HG02870 (cell line): ENCODE measurements at regions not wholly inside any gene's neighbourhood (a gene's known extent, or its start where the extent isn't known, plus 50 kb on each side); places are given as distances from the start of the nearest gene placed in this dataset.

Experiments used
- ATAC-seq: cut with Tn5 transposase; IDR thresholded peaks from one replicate; pipeline ENCODE4 v1.9.1; 2021; ENCODE audit warnings: mild to moderate bottlenecking, moderate library complexity; ENCODE audit not compliant: unreplicated experiment

DNA sequence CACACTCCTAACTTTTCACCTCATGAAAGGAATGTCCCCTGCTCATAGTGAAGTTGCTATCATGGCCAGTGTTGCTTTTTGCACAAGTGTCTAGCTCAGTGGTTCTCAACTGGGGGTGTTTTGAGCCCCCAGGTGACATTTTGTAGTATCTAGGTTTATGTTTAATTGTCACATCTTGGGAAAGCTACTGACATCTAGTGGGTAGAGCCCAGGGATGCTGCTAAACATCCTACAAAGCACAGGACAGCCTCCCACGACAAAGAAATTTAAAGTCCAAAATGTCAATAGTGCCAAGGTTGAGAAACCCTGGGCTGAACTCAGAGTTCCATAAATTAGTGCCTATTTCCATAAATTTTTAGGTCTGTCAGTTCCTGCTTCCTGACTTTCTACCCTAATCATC is 70.7 kb upstream of the HCCS start:
- ATAC-seq, result no peak

DNA sequence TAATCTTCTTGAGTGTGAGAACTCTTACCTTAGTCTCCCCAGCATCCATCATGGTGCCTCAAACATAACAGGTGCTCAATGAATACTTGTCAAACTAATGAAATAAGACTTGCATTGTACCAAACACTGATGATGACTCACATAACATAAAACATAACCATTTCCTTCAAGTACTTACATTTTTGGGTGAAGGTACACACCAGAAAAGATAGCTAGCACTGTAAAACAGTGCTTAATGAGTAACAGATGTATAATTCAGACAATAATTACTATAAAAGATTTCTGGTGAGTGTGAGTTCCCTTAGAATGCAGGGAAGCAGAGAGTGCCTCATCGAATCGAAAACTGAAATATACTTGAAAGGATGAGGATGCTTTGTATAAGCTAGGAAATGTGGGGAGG is 70.1 kb upstream of the HCCS start:
- ATAC-seq, result no peak

DNA sequence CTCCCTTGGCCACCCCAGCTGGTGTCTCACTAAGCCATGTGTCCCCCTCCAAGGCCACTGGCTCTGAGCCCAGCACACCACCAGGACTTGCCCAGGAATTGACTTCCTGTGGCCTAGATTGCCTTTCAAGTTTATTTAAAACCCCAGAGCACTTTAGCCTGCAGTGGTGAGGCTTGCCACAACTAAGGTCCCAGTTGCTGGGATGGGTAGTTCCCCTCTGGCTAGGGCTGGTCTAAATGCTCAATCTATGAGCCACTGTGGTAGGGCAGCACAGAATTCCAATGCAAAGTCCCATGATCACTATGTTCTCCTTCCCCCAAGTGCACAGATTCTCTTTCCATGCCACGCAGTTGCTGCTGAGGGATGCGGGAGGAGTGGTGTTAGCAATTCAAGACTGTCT is 61.1 kb upstream of the HCCS start:
- ATAC-seq, result no peak

DNA sequence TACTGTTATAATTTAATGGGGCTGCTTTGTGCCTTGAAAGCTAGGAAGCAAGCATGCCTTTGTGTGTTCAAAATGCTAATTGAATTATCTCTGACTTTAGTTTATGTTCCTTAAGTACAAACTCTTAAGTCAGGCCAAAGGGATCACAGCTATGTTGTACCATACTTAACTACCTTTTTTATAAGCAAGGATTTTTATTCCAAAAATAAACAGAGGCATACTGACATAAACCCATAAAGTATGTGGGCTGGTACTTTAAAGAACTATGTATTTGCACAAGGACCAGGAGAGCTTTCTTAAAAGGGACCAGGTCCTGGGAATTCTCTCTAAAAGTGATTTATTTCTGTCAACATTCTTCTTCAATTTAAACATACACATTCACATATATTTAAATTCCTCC is 57.8 kb upstream of the HCCS start:
- no peak for ATAC-seq

DNA sequence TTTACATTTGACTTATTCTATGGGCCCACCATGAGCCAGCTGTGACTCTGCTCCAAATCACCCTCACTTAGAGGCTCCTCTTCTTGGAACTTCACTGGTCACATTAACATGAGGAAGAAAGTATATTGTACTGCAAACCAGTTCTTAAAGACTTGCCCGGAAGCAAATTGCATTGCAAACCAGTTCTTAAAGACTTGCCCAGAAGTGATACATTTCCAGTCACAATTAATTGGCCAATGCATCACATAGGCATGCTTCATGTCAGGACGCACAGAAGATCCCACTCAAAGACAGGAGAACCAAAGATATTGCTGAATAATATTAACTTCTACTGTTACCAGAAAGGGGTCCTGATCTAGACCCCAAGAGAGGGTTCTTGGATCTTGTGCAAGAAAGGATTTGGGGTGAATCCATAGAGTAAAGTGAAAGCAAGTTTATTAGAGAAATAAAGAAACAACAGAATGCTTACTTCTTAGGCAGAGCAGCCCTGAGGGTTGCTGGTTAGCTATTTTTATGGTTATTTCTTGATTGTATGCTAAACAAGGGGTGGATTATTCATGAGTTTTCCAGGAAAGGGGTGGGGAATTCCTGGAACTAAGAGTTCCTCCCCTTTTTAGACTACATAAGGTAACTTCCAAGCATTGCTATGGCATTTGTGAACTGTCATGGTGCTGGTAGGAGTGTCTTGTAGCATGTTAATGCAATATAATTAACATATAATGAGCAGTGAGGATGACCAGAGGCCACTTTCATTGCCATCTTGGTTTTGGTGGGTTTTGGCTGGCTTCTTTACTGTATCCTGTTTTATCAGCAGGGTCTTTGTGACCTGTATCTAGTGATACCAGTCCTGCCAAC is 54.6 kb upstream of the HCCS start:
- ATAC-seq, result no peak

DNA sequence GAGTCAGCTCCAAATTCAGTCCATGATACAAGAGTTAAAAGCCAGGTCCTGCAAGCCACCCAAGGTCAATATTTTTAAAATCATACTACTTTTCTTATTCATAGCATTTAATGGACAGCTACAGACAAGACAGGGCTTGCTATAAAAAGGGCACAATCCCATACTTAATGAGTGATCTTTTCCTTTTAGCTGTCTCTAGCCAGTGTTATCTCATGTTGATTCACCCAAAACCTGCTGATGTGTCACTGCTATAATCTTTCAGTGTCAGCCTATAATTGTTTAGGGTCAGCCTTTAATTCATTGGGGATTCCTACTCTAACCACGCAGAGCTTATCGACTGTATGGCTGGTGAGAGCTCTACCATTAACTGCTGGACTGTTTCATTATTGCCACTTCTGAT is 51.2 kb upstream of the HCCS start:
- no peak for ATAC-seq
